Gastrocnemius medialis (tissue), 4 donors: ENCODE measurements at regions not wholly inside any gene's neighbourhood (a gene's known extent, or its start where the extent isn't known, plus 50 kb on each side); places are given as distances from the start of the nearest gene placed in this dataset.

Experiments used
- POLR2A ChIP-seq, 2 donors: fragments of 450-650 bp; IDR thresholded peaks; one replicate each; pipeline ENCODE4 v1.6.1; 2017; ENCODE audit warnings: antibody characterized with exemption in 2 of 2, mild to moderate bottlenecking in 2 of 2, moderate library complexity in 2 of 2
- TF ChIP-seq, protein P1 (sequence below), 5 experiments: fragments of 450-650 bp in 3 of 5; fragments of 200-600 bp in 2 of 5; sonication (generic) in 2 of 5; IDR thresholded peaks in 4 of 5; conservative IDR thresholded peaks in 1 of 5; 1 replicate in 4 of 5; 2 replicates in 1 of 5; pipeline ENCODE4 v1.5.1; 2016 to 2019; ENCODE audit warnings: antibody characterized with exemption in 5 of 5, mild to moderate bottlenecking in 3 of 5, moderate library complexity in 3 of 5

DNA sequence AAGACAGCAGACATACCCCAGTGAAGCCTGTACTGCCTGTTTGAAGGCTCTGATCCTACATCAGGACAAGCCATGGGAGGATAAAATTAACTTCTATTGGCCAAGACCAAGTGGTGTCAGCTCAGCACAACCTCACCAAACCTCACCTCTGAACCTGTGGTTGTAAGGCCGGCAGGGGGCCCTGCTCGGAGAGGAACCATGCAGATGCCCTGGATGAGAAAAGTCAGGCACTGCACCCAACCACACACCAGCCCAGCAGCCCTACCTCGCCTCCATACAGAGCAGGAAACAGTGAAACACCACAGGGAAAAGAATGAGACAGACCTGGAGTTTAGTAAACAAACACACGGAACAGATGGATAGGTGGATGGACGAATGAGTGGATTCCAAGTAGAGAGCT, 70.0 kb upstream of the PAX7 start:
- TF ChIP-seq, protein P1, sequence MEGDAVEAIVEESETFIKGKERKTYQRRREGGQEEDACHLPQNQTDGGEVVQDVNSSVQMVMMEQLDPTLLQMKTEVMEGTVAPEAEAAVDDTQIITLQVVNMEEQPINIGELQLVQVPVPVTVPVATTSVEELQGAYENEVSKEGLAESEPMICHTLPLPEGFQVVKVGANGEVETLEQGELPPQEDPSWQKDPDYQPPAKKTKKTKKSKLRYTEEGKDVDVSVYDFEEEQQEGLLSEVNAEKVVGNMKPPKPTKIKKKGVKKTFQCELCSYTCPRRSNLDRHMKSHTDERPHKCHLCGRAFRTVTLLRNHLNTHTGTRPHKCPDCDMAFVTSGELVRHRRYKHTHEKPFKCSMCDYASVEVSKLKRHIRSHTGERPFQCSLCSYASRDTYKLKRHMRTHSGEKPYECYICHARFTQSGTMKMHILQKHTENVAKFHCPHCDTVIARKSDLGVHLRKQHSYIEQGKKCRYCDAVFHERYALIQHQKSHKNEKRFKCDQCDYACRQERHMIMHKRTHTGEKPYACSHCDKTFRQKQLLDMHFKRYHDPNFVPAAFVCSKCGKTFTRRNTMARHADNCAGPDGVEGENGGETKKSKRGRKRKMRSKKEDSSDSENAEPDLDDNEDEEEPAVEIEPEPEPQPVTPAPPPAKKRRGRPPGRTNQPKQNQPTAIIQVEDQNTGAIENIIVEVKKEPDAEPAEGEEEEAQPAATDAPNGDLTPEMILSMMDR (IDR thresholded peaks at IDR 0.05 in 4 of 5, conservative IDR thresholded peaks at IDR 0.05 in 1 of 5), result no peak
- TF ChIP-seq POLR2A (IDR thresholded peaks at IDR 0.05), result no peak
